KG1 (cell line): ENCODE measurements at regions not wholly inside any gene's neighbourhood (a gene's known extent, or its start where the extent isn't known, plus 50 kb on each side); places are given as distances from the start of the nearest gene placed in this dataset.
A peak's percentile ranks its signal among the peaks of the same experiment; 100 is the strongest.

Source experiments
- DNase-seq: peaks from one replicate; lab custom pipeline; 2025; lab: John Stamatoyannopoulos, UW

DNA sequence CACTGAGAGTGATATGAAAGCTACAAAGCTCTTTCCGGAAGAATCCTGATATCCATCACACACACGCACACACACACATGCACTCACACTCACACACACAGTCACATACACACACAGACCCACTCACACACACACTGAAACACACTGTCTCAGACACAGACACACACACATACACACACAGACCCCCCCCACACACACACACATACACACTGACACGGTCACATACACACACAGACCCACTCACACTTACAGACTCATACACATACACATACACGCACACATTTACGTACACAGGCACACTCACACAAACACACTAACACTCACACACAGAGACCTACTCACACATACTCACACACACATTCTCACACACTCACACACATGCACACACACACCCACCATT, 58.6 kb downstream of the LIG4 start:
- no peak for DNase-seq

DNA sequence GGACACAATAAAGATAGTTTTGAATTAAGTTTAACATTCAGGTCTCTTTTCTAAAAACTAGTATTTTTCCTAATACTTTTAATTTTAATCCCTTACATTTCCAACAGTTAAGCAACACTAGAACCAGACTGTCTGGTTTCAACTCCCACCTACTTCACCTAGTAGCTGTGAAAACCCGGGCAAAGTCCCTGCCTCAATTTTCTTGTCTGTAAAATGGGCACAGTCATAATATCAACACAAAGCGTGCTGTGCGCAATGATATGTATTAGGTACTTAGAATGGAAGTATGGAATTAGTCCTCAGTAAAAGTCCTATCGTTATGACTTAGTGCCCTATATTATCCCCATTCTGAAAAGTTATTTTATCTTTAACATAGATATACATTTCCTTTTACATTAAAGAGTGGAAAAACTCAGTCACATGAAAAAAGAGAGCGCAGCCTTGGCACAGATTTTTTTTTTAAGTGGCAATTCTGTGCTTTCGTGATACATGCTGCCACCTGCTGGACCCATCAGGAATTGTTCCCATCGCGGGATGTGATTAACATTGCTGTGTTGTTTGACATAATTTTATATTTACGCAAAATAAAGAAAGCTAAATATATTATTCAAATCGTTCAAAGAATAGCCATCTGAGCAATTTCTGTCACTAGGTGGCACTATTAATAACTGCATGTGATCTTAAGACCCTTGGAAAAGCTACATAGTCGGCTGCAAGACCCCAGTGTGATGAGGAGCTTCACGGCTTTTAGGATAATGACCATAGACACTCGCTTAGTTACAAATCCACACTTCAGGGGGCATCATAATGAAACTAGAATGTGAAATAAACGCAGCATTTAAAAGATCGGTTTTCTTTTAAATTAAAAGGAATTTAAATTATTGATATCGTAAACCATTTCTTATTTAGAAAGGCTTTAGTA, 59.9 kb downstream of the LIG4 start:
- peak; percentile 21 for DNase-seq

DNA sequence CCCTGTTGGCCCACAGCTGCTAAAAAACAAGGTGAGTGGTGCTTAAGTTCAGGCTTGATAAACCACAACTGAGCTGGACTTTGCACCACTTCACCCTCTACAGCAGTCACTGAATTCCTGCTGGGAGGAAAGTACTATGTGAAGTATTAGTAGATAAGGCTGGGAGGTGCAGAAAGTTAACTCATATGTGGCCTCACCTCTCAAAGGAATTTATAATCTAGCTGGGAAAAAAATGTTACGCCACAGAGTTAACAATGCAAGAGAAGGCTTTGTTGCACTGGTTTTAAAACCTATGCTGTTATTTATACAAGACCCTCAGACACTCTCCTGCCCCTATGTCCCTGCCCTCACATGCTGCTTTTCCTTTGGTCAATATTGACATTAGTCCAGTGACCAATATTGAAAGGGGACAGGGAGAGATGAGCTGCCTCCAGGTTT, 60.9 kb downstream of the LIG4 start:
- DNase-seq = no peak

DNA sequence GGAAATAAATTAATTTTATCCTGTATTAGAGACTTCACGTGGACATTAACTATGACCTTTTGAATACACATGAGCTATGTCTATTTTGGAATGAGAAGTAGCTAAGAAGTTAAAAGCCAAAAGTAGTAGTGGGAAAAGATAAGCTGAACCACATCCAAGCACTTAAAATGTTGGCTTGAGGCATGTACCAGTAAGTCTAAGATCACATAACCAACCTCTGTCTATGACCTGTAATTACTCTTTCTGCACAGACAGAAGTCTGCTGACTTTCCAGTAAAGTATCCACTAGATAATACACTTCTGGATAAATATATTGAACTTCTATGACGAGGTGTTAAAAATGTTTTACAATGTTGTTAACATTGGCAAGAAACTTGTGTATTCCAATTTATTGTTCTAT, 68.7 kb downstream of the LIG4 start:
- no peak for DNase-seq

DNA sequence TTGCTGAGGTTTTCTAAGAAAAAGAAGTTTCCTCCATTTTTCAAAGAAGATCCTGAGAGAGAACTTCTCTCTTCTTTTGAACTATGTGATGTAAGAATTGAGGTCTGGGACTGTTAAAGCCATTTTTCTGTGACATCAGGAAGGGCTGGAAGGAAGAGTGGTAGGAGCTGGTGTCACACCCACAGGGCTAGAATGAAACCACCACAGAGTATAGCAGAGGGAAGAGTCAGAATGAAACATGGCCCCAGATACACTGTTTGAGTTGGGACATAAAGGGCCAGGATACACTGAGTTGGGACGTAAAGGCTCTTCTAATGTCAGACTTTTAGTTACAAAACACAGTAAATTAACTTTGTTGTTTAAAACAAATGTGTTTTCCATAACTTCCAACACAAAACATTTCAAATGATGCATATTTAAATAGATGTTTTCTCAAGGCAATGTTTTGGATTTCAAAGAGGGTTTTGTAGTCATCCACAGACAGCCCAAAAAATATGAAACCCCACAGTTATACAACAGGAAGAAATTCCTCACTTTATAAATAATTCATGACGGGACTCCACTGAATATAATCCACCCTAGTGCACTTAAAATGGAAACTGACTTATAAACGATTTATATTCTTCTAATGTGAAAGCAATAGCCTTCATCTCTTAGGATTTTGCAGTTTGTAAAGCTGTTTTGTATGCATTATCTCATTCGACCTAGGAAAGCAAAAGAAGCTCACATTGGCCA, 72.5 kb downstream of the LIG4 start:
- no peak for DNase-seq

DNA sequence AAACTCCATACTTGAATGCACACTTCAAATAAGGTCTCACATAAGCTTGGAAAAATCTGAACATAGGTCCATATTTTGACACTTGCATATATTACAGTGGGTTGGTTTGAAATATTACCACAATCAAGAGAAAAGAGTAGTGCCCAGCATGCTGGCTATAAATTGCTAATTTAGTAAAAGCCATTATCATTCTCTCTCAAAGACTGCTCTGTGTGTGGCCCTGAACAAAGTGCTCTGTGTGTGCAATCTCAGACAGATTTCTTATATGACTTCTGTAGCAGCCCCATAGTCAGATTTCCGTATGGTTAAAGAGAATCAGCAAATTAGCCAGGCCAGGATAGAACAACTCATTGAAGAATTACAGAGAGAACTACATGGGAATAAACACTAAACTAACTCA, 78.2 kb downstream of the LIG4 start:
- no peak for DNase-seq

- no peak for DNase-seq
These were observed 87.9 kb downstream of the LIG4 start for GRCh38 chr13:108127406-108127805.

DNA sequence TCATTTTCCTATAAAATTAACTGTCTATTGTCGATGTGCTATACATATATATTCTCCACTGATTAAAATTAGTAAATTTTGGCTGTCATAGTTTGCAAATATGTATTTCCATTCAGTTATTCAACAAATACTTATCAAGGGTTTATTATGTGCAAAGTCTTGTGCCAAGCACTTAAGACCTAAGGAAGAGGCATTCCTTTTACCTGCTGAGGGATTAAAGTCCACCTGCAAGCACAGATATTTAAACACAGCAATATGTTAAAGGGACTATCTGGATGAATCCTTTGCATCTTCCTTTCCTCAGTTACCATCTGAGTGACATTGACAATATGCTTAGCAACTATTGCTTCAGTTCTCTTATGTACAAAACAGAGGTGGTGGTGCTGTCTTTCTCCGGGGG, 89.3 kb downstream of the LIG4 start:
- no peak for DNase-seq

GRCh38 chr13:108121406-108121805, 93.9 kb downstream of the LIG4 start:
- DNase-seq = no peak

- DNase-seq = no peak
These were observed 94.5 kb downstream of the LIG4 start for GRCh38 chr13:108120856-108121255.

GRCh38 chr13:108120302-108120701, 95.0 kb downstream of the LIG4 start:
- DNase-seq = no peak

- DNase-seq = no peak
These were observed 99.6 kb downstream of the LIG4 start for GRCh38 chr13:108115738-108116137.

DNA sequence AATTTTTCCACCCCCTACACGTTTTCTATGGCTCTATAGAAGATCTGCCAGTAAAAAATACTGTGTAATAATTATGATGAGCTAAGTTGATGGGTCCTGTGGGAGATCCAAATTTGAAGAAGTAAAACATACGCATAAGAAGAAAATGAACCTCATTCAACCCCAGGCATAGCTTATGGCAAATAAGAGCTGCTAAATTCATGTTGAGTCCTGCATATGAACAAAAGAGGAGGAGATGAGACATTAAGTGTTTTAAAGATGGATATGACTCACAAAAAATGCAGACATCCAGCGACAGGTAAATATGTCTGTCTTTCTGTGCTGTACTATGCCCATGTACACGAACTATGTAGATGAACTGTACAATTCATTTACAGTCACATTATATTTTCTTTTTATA, 101.9 kb downstream of the LIG4 start:
- DNase-seq = no peak

GRCh38 chr13:108104736-108105135, 110.6 kb downstream of the LIG4 start:
- DNase-seq = no peak

- no peak for DNase-seq
These were observed 112.6 kb downstream of the LIG4 start for GRCh38 chr13:108102771-108103170.

DNA sequence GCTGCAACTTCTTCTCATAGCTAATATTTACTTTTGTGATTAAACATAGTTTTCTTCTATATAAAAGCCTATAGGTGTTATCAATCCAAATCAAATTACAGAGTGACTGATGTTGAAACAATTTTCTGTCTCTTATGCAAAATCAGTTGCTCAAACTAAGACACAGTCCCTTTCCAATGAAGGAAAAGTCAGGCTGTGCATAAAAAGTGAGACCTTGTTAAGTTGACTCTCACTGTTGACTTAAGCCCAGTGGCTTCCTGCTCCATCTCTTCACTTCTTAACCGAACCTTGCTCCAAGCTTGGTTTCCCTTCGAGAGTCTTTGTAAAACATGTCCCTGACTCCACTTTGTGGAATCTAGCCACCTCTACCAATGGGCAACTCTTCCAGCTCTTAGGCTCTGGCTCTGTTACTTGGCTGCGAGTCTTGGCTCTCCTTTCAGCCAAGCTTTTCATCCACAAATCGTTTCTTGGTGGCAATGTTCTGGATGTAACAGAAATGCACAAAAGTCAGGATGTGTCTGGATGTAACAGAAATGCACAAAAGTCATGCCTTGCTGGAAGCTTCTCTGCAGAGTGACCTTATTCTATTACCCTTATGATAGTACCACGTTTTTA, 118.9 kb downstream of the LIG4 start:
- no peak for DNase-seq

DNA sequence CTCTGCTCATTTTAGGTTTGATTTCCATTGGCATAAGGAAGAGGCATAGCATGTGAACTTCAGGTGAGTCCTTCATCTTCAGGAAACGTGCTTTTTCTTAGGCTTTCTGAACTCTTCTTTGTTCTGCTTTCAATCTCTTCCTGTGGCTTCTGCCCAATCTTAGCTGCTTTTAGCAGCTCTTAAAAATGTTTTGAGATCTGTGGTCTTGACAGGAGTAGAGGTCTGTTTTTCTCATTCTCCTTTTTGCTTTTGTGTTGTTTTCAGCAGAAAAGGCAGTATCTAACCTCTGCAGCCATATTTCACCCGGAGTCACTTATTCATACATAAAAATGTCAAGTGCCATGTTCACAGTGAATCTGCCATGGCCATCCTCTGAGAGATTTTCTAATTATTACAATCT, 120.3 kb downstream of the LIG4 start:
- no peak for DNase-seq

GRCh38 chr13:108093616-108094015, 121.7 kb downstream of the LIG4 start:
- no peak for DNase-seq

DNA sequence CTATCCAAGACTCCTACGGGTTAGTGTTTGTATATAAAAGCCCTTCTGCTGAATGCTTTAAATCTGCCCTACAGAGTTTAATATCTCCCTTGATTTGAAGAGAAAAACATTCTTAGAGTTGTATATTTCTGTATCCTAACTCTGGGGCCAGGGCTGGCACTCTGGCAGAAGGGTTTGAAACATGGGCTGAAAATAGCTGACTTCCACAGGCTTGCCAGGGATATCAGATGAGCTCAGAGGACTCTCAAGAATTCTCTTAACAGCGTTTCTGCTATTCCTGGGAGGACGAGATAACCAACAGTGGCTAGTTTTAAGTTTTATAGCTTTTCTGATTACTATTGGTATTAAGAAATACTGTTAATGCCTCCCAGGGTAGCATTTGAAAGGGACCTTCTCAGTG, 127.5 kb downstream of the LIG4 start:
- no peak for DNase-seq

DNA sequence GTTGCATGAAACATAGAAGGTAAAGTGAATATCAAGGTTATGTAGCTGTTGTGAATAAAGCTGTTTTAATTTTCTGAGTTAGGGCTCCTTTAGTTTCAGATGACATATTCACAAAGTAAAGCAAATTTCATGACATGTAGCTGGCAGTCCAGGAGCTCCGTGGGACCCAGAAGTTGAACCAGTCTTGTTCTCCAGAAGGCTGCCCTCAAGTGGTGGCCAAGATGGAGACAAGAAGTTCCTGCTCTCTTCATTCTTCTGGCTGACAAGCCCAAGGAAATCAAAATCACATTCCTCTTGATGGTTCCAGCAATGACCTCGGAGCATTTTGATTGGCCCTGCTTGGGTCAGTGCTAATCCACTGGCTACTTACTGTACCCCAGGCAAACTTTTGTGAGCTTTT, 128.7 kb downstream of the LIG4 start:
- no peak for DNase-seq

- DNase-seq = no peak
These were observed 130.5 kb downstream of the LIG4 start for GRCh38 chr13:108084840-108085239.

DNA sequence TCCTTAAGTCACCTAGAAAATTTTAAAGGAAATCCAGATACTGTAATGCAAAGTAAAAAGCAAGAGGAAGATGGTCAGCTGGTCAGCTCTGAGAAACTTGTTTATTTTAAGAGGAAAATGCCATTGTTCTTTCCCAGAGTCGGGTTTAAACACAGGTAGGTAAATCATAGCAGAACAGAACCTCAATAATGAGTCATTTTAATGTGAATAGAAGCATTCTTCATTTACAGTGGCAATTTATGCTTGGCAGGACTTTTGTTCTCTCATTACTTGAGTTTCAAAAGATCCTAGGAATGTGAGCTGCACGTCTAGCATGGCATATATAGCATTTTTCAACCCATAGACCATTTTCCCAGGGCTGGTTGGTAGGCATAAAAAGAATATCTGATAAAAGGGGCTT, 132.3 kb downstream of the LIG4 start:
- no peak for DNase-seq

DNA sequence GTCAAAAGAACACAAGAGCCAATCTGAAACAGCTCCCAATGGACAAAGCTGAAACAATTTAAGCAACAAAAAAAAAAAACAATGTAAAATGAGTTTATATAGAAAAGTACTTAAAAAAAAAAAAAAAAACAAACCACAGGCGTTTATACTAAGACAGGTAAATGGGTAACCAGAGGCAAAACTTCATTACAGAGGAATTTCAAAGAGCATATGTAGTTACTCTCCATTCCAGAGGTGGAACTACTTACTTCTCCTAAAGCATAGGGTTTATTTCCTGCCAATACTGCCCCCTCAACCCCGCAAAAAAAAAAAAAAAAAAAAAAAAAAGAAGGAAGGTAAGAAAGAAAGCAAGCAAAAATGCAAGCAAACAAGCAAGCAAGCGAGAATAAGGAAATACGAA, 132.9 kb downstream of the LIG4 start:
- no peak for DNase-seq
